ENCODE measurements at regions not wholly inside any gene's neighbourhood (a gene's known extent, or its start where the extent isn't known, plus 50 kb on each side); places are given as distances from the start of the nearest gene placed in this dataset.

- TF ChIP-seq CTCF (IDR thresholded peaks at IDR 0.05 in 4 of 5, conservative IDR thresholded peaks at IDR 0.05 in 1 of 5) (no peak), POLR2A (IDR thresholded peaks at IDR 0.05) (no peak)
Observed at GRCh38 chr6:14693301-14694192, 552.3 kb upstream of the JARID2 start.
